SU-DHL-6 (cell line): ENCODE measurements at regions not wholly inside any gene's neighbourhood (a gene's known extent, or its start where the extent isn't known, plus 50 kb on each side); places are given as distances from the start of the nearest gene placed in this dataset.

Experiments
- H2AFZ ChIP-seq: fragments of 200-600 bp; sonication (generic); 2 replicates; pipeline ENCODE4 v1.6.1; 2014; ENCODE audit warnings: low read depth, mild to moderate bottlenecking, moderate library complexity, mixed read lengths, antibody characterized with exemption, low read length; ENCODE audit not compliant: severe bottlenecking
- H3F3A ChIP-seq: fragments of 200-600 bp; shearing (Covaris generic); 2 replicates; pipeline ENCODE4 v1.6.0; 2016; ENCODE audit warnings: antibody characterized with exemption, mild to moderate bottlenecking; ENCODE audit not compliant: insufficient read depth
- H3K27ac ChIP-seq: fragments of 200-600 bp; sonication (generic); 2 replicates; pipeline ENCODE4 v1.5.1; 2016; ENCODE audit warnings: low read depth, mild to moderate bottlenecking, low read length, moderate library complexity, mixed read lengths
- H3K27me3 ChIP-seq: fragments of 200-600 bp; sonication (generic), shearing (Covaris generic); 2 replicates; pipeline ENCODE4 v1.6.0; 2014; ENCODE audit warnings: mild to moderate bottlenecking, low read length
- H3K36me3 ChIP-seq: fragments of 200-600 bp; sonication (generic); 2 replicates; pipeline ENCODE4 v1.6.1; 2014; ENCODE audit warnings: mild to moderate bottlenecking, low read length, mixed read lengths
- H3K4me2 ChIP-seq: fragments of 300-600, 200-600 bp; shearing (Covaris generic), sonication (generic); 2 replicates; pipeline ENCODE4 v1.6.0; 2014; ENCODE audit warnings: low read length, low read depth, mild to moderate bottlenecking; ENCODE audit not compliant: poor library complexity, severe bottlenecking
- H3K4me3 ChIP-seq: fragments of 200-600 bp; sonication (generic); 2 replicates; pipeline ENCODE4 v1.5.1; 2014; ENCODE audit warnings: antibody characterized with exemption, low read length, mild to moderate bottlenecking, mixed read lengths; ENCODE audit not compliant: insufficient read depth, poor library complexity, severe bottlenecking
- H3K79me2 ChIP-seq: fragments of 200-600 bp; sonication (generic); 2 replicates; pipeline ENCODE4 v1.6.1; 2014; ENCODE audit warnings: mild to moderate bottlenecking, low read length, moderate library complexity; ENCODE audit not compliant: insufficient read depth
- H3K9ac ChIP-seq: fragments of 200-600 bp; sonication (generic); 2 replicates; pipeline ENCODE4 v1.7.0; 2014; ENCODE audit warnings: mild to moderate bottlenecking, low read length
- H3K9me2 ChIP-seq: fragments of 200-600 bp; sonication (generic); replicated peaks from 2 replicates; pipeline ENCODE4 v1.6.1; 2014; ENCODE audit warnings: low read length; ENCODE audit not compliant: insufficient read depth
- H3K9me3 ChIP-seq: fragments of 200-600 bp; sonication (generic); 2 replicates; pipeline ENCODE4 v1.6.1; 2014; ENCODE audit warnings: low read length, mixed read lengths; ENCODE audit not compliant: insufficient read depth
- H4K20me1 ChIP-seq: fragments of 200-600 bp; sonication (generic); 2 replicates; pipeline ENCODE4 v1.6.1; 2014; ENCODE audit warnings: low read depth, mild to moderate bottlenecking, antibody characterized with exemption, low read length, moderate library complexity, mixed read lengths
- CTCF ChIP-seq: fragments of 200-600 bp; sonication (generic); IDR thresholded peaks from one replicate; pipeline ENCODE4 v1.5.1; 2017; ENCODE audit warnings: antibody characterized with exemption, mild to moderate bottlenecking, low read length, moderate library complexity; ENCODE audit not compliant: insufficient read depth, poor library complexity, severe bottlenecking
- EZH2phosphoT487 ChIP-seq: fragments of 200-600 bp; sonication (generic), shearing (Covaris generic); conservative IDR thresholded peaks from 2 replicates; pipeline ENCODE4 v1.6.1; 2018; ENCODE audit warnings: mild to moderate bottlenecking, antibody characterized with exemption, low read length, moderate library complexity, mixed read lengths

GRCh38 chr14:30252783-30253674 is 305.9 kb upstream of the G2E3 start:
- Histone ChIP-seq H2AFZ (no peak overlapping the region), H3F3A (no peaks in the 10 kb centered on the region), H3K36me3 (no peaks in the 10 kb centered on the region), H3K9ac (no peak overlapping the region), H3K4me3 (no peak overlapping the region), H4K20me1 (no peaks in the 10 kb centered on the region), H3K79me2 (no peaks in the 10 kb centered on the region), H3K27me3 (no peaks in the 10 kb centered on the region), H3K9me2 (no peaks in the 10 kb centered on the region), H3K4me2 (no peak overlapping the region), H3K9me3 (no peaks in the 10 kb centered on the region), H3K27ac (no peak overlapping the region)
- TF ChIP-seq EZH2phosphoT487, result no peak
- TF ChIP-seq CTCF, result no peak

GRCh38 chr14:30256627-30257026 is 302.3 kb upstream of the G2E3 start:
- no peaks in the 10 kb centered on the region for H3K9me3 ChIP-seq
- no peak overlapping the region for H3K4me2 ChIP-seq
- H3K9ac ChIP-seq, result no peak overlapping the region
- H3K4me3 ChIP-seq, result no peak overlapping the region
- H4K20me1 ChIP-seq, result no peaks in the 10 kb centered on the region
- H3K9me2 ChIP-seq, result no peaks in the 10 kb centered on the region
- H3K36me3 ChIP-seq, result no peaks in the 10 kb centered on the region
- no peak overlapping the region for H3K27ac ChIP-seq
- no peaks in the 10 kb centered on the region for H3K27me3 ChIP-seq
- no peak overlapping the region for H2AFZ ChIP-seq
- no peaks in the 10 kb centered on the region for H3K79me2 ChIP-seq
- TF ChIP-seq EZH2phosphoT487 (no peak), CTCF (no peak)
- H3F3A ChIP-seq, result no peaks in the 10 kb centered on the region

GRCh38 chr14:30257946-30258661 is 300.9 kb upstream of the G2E3 start:
- Histone ChIP-seq H3K36me3 (no peaks in the 10 kb centered on the region), H3K4me2 (no peak overlapping the region), H4K20me1 (no peaks in the 10 kb centered on the region), H3K79me2 (no peaks in the 10 kb centered on the region), H3K4me3 (no peak overlapping the region), H3K9me2 (no peaks in the 10 kb centered on the region), H3K9me3 (no peaks in the 10 kb centered on the region), H3F3A (no peaks in the 10 kb centered on the region), H3K27ac (no peak overlapping the region), H2AFZ (no peak overlapping the region), H3K9ac (no peak overlapping the region), H3K27me3 (no peaks in the 10 kb centered on the region)
- TF ChIP-seq EZH2phosphoT487, result no peak
- no peak for TF ChIP-seq CTCF
